ENCODE measurements at regions not wholly inside any gene's neighbourhood (a gene's known extent, or its start where the extent isn't known, plus 50 kb on each side); places are given as distances from the start of the nearest gene placed in this dataset.

- TF ChIP-seq, protein P1, sequence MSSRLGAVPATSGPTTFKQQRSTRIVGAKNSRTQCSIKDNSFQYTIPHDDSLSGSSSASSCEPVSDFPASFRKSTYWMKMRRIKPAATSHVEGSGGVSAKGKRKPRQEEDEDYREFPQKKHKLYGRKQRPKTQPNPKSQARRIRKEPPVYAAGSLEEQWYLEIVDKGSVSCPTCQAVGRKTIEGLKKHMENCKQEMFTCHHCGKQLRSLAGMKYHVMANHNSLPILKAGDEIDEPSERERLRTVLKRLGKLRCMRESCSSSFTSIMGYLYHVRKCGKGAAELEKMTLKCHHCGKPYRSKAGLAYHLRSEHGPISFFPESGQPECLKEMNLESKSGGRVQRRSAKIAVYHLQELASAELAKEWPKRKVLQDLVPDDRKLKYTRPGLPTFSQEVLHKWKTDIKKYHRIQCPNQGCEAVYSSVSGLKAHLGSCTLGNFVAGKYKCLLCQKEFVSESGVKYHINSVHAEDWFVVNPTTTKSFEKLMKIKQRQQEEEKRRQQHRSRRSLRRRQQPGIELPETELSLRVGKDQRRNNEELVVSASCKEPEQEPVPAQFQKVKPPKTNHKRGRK (tag; IDR thresholded peaks at IDR 0.05) = no peak
- TF ChIP-seq ZNF140 (CRISPR knock-in tag; IDR thresholded peaks at IDR 0.05) (no peak), ZMIZ1 (IDR thresholded peaks at IDR 0.05; ENCODE audit: low read depth in 2 of 2, low read length in 2 of 2) (no peak), KHSRP (IDR thresholded peaks at IDR 0.05) (no peak), YY1 (IDR thresholded peaks at IDR 0.05; ENCODE audit: borderline replicate concordance in 1 of 3, control insufficient read depth in 1 of 3, extremely low read depth in 1 of 3, insufficient read depth in 3 of 3, insufficient read length in 1 of 3, insufficient replicate concordance in 2 of 3, low read depth in 1 of 3, low read length in 2 of 3) (no peak), ZNF655 (CRISPR knock-in tag; IDR thresholded peaks at IDR 0.05) (no peak), SRSF1 (IDR thresholded peaks at IDR 0.05; ENCODE audit: low read depth, low read length) (no peak), JUNB (CRISPR knock-in tag; conservative IDR thresholded peaks at IDR 0.05) (no peak), ETS2 (tag; IDR thresholded peaks at IDR 0.05; ENCODE audit: borderline replicate concordance, poor library complexity, severe bottlenecking) (no peak), ZBTB8A (IDR thresholded peaks at IDR 0.05; ENCODE audit: partially characterized antibody) (no peak), ZNF124 (CRISPR knock-in tag; IDR thresholded peaks at IDR 0.05) (no peak), SRF (CRISPR knock-in tag; IDR thresholded peaks at IDR 0.05) (no peak), LARP7 (IDR thresholded peaks at IDR 0.05) (no peak), PURB (CRISPR knock-in tag; IDR thresholded peaks at IDR 0.05; ENCODE audit: low read depth) (no peak), PCBP2 (IDR thresholded peaks at IDR 0.05; ENCODE audit: low read depth, low read length, poor library complexity, severe bottlenecking) (no peak), TFAM (CRISPR knock-in tag; conservative IDR thresholded peaks at IDR 0.05) (no peak), ELK1 (CRISPR knock-in tag; IDR thresholded peaks at IDR 0.05) (no peak), SIN3B (IDR thresholded peaks at IDR 0.05; ENCODE audit: low read depth) (no peak), TEAD2 (tag; IDR thresholded peaks at IDR 0.05) (no peak), ZNF780A (CRISPR knock-in tag; IDR thresholded peaks at IDR 0.05) (no peak), SRSF3 (IDR thresholded peaks at IDR 0.05; ENCODE audit: insufficient read depth, low read length) (no peak)
These were observed 76.3 kb upstream of the ID2 start (continued) for GRCh38 chr2:8605351-8606065.

All from K562 (cell line).